NCI-H2171 treated with DMSO at 0.1 percent for 48 hours (cell line): ENCODE measurements at regions not wholly inside any gene's neighbourhood (a gene's known extent, or its start where the extent isn't known, plus 50 kb on each side); places are given as distances from the start of the nearest gene placed in this dataset.

Source experiments
- DNase-seq: peaks from one replicate; lab custom pipeline; 2025; lab: John Stamatoyannopoulos, UW

DNA sequence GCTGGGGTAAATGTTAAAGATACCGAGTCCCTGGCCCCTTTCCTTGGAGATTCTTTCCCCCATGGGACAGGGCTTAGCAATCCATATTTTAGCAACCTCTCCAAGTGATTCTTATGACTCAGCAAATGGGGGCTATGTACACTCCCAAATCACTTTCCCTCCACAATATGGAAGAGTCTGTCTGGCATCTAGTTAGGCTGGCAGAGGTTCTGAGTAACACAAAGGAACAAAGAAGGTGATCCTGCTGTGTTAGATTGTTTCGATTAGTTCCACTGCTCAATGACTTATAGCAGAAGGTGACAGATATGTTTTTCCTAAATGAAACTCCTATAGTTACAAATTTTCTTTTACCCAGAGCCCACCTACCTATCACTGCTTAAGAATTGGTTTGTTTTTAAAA lies 154.0 kb upstream of the SYT13 start:
- peak; percentile 26 for DNase-seq

DNA sequence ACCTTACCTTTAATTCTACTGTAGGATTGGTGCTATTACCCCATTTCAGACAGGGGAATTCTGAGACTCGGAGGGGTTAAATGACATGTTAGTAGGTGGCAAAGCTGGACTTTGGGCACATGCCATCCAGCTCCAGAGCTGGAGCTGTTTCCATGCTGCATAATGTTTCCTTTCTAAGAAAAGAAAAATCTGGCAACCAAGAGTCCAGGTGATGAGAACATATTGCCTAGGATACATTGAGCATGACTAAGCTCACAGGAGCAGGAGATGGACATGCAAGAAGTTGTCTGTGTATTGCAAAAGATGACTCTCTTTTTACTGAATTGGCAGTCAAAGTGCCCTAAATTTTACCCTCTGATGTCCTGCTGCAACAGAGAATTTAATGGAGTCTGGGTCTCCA lies 150.8 kb upstream of the SYT13 start:
- DNase-seq = no peak

DNA sequence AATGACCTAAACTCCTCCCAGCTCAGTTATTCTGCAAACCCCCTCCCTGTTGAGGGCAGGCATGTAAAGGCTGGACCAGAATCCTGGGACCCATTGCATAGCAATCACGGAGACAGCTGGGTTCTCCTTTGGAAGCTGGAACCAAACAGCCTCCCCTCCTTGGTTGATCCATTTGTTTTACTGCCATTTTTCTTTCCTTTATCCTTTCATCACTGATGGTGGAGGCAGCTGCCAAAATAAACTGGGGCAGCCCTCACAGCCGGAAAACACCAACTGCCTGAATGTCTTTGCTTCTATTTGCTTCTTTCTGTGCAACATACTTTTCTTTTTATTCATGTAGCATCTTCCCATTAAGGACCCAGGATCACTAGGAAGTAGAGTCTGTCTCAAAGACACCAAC lies 150.0 kb upstream of the SYT13 start:
- DNase-seq = no peak

DNA sequence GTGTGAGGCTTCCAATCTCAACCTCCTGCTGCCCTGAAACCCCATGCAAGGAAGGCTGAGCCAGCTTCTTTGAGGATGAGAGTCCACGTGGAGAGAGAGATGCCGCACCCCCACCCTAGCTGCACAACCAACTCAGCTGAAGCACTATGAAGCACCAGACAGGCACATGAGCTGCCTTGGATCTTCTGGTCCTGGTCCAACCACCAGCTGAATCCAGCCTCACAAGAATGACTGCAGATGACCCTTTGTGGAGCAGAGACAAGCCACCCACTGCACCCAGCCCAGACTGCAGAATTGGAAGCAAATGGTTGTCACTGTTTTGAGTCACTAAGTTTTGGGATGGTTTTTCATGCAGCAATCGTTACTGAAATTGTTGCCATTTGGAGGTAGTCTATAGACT lies 149.6 kb upstream of the SYT13 start:
- no peak for DNase-seq

DNA sequence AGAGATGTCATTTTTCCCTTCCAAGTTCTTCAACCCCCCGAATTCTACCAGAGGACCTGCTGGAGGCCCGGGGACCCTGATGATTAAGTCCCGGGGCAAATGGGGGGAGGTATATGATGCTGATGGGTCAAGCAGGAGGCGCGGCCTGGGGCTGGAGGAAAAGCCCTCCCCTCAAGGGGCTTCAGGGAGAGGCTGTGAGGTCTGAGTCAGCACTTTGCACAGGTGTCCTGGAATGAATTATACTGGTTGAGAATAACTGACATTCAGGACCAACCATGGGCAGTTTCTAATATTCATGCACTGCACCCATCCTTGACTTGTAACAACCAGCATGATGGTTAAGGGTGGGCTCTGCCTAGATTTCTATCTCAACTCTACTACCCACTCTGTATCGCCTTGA lies 146.8 kb upstream of the SYT13 start:
- no peak for DNase-seq

DNA sequence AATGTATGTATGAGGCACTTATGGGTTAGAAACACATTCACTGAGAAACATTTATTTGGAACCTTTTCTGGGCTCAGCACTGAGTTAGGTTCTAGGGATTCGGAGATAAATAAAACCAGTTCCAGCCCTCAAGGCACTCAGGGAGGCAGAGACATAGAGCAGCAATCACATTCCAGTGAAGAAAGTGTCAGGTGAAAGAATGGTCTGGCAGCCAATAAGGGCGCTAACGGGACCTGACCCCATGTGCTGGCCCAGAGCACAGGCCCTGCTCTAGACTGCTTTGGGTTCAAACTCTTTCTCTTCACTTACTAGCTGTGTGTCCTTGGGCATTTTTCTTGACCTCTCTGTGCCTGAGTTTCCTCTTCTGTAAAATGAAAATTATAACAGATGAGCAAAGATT lies 146.0 kb upstream of the SYT13 start:
- no peak for DNase-seq

DNA sequence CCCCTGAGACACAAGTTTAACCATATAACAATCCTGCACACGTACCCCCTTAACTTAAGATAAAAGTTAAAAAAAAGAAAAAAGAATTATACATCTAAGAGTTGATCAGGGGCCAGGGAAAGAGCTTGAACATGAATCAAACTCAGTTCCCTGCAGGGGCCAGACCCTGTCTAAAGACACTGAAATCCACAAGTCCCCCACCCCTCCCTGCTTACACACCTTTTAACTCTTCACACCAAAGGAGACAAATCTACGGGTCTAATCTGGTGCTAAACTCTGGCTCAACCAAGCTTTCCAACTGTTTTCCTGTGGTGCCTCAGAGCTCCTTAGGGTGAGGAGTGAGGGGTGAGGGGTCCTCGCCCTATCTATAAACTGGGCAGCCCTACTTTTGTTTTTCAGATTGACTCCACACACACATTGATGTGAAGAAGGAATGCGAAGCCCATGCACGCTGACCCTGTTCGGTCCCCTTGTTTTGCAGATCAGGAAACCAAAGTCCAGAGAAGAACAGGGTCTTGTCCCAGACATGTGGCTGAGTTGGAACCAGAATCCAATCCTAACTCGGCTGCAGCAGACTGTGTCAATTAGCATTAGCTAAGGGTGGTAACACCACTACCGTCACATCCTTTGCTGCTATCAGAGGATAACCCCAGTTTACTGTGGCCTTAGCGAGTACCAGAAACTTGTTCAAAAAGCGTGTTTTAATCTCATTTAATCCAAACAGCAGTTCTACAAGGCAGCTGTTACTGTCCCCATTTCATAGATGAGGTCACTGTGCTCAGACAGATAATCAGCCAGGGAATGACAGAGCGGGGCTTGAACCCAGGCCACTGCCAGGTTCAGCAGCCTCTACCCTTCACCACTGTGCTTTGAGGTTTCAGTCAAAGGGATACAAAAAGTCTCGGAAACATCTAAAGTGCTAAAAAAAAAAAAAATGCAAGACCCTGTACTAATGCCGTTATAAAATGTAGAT lies 145.2 kb upstream of the SYT13 start:
- DNase-seq = no peak

DNA sequence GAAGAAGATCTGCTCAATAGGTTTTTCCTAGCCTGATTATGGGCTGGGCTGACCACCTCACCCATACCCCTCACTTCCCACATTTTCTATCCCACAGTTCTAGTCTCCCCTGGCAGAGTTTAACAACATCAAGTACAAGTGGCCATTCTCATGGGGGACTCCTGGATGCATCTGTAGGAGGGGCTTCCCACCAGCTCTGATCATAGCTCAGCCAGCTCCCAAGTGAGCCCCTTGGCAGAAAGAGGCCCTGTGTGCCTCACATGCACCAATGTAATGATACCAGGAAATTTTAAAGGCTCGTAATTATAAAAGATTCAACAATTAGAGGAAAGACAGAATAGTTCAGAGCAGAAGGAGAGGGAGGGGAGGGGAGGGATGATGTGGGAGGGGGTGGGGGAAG lies 144.2 kb upstream of the SYT13 start:
- DNase-seq = no peak

DNA sequence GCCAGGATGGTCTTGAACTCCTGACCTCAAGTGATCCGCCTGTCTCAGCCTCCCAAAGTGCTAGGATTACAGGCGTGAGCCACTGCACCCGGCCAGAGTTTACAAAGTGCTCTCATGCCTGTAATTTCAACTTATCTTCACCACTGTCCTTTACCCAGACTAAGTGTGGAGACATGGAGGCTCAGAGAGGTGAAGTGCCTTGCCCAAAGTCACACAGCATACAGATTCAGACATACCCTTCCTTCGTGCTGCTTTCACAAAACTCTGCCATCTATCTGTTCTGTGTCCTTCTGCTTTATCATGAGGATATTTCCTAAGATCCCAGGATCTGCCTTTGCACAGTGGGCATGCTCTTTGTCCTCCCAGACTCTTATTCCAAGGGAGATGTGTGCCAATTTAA lies 143.6 kb upstream of the SYT13 start:
- DNase-seq = no peak

DNA sequence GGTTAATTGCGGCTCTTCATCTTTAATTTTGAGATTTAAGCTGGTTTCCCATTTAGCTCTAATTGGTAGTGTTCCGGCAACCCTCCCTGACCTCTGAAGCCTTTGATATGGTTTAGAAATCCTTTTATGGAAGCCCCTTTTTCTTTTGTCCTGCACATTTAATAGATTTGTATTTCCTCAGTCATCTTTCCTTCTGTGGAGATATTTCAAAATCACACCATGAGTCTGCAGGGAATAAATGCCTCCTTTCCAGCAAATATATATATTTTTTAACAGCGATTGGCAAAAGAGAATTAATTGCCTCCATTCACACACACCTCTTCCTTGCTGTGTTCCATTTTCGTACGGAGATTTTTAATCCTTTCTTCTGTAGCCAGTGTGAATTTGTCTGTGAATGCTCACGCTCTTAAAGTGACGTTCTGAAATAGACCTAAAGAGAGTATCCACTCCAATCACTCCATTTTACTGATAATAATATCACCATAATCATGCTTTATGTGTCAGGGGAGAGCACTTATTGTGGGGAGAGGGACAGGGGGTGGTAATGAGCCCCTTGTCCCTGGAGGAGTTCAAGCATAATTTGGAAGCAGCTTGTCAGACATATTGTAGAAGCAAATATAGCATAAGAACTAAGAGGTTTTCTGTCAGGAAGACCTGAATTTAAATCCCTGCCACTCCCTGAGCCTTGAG lies 142.5 kb upstream of the SYT13 start:
- no peak for DNase-seq

DNA sequence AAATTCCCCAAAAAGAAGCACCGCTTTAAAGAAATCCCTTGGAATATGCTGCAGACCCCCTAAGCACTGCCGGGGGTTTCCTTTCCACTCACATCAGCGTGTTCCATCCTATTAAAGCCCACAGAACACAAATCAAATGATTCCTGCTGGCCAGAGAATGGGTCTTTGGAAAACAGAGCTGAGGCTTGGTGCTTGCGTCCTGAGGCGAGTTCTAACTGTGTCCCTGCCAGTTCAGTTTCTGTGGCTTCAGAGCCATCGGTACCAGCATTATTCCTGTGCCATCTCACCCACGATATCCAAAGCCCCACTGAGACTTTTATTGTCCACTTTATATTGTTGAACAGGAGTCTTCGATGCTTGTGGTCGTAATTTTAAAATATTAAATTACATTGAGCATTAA lies 142.0 kb upstream of the SYT13 start:
- DNase-seq = no peak

DNA sequence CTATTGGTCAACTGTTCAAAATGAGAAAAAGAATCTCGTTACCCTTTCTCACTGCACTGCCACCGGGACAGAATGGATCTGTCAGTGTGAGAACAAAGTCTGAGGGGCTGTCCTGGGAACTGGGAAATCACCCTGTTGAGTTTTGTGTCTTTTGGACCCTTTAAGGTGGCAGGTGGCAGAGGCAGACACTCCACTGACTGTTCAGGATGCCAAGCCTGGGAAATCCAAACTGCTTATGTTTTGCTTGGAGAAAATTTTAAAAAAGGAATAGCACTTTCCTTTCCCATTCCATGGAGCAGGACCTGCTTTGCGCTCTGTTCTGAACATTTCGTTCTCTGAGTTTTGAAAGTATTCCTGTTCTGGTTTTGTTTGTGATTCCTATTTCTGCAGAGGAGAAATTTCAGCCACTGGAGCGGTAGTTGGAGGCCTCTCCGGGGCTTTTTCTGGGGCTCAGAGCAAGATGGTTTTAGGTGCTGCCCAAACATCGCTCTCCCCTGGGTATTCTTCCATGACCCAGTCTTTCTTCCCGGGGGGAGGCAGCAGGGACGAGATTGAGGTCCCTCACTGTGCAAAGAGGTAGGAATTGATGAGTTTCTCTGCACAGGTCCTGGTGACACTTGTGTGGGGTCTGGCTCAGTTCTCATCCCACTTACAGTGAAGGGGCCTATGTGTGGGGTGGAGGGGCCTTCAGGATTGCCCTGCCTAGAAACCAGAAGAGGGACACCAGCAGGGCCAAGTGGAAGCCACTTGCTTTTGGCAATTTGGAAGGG lies 138.5 kb upstream of the SYT13 start:
- DNase-seq = no peak

DNA sequence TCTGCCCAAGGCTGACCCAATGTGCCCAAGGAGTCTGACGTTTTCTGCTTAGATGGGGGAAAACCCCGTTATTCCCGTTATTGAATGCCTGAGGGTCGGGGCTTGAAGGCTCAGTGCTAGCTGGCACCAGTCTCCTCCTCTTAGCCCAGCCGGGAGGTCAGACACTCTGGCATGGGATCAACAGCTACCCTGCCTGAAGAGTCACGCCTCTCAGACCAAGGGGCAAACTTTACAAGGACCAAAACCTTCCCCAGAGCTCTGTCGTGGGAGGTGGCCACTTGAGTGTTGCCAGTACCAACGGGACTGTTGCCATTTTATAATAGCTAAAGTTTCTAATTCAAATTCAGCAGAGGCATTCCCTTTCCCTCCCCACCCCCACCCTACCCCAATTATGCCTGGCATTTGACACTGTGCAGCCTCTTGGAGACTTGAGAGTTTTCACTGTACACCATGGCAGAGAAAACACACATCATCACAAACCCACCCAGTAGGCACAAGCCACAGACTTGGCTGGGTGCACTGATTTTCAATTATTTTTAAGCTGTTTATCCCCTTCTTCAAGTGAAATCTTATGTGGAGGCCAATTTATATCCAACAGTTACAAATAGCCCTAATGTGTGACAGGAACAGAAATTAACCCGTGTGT lies 137.5 kb upstream of the SYT13 start:
- no peak for DNase-seq

DNA sequence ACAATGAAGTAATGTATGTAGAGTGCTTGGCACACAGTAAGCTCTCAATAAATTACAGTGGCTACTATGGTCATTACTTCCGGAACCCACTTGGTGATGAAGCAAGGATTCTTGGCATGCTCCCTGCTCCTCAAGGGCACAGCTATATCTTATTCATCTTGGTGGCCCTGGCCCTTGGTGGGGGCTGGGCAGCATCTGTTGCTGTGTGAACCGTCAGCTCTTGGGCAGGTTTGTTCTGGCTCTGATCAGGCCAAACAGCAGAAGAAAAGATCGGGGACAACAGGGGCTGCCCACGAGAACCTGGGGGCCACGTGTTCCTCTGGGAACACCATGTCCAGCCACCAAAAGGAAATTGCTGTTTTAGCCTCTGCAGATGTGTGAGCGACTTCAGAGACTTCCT lies 136.9 kb upstream of the SYT13 start:
- no peak for DNase-seq

DNA sequence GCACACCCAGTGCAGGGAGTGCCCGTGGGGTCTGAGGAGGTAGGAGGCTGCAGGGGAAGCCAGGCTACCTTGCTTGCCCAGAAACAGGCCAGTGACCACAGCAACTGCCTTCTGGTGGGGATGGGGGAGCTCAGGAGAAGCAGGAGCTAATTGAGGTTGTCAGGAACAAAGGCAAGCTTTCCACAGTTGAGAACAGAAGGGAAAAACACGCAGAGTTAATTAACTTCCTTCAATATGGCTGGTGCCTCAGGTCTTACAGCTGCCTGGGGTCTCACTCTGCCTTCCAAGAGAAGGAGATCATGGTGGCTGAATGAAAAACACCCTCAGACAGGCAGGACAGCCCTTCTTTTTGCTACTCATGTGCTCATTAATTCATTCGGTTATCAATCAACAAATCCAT lies 127.9 kb upstream of the SYT13 start:
- no peak for DNase-seq

DNA sequence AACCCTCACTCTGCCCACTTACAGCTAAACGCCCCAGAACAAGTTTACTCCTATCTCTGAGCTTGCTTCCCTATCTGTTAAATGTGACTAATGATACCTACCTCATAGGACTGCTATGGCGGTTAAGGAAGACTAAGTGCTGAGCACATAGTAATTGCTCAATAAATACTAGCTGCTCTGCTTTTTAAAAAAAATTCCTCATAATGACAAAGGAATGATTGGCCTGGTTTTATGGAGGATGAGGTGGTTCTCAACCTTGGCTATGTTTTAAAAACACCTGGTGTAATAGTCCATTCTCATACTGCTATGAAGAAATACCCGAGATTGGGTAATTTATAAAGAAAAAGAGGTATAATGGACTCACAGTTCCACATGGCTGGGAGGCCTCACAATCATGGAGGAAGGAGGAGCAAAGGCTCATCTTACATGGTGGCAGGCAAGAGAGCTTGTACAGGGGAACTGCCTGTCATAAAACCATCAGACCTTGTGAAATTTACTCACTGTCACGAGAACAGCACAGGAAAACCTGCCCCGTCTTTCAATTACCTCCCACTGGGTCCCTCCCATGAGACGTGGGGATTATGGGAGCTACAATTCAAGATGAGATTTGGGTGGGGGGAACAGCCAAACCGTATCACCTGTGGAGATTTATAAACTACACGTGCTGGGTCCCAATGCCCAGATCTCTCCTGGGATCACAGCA lies 127.2 kb upstream of the SYT13 start:
- peak; percentile 40 for DNase-seq

DNA sequence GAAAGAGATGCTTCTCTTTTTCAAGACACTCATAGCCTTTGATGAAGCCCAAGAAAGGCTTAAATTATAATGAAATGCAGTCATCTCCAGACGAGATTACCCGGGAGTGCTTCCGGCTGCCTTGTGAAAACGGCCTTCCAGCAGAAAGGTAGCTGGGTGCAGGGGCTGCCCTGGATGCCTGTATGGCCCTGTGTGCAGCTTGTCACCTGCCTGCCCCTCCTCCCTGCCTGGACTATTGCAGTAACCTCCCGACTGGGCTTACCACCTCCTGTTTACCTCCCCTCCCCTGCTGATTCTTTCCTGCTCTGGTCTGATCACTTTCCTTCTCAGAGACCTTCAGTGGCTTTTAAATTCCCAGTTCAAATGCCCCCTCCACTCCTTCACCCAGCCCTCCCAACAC lies 126.4 kb upstream of the SYT13 start:
- no peak for DNase-seq

DNA sequence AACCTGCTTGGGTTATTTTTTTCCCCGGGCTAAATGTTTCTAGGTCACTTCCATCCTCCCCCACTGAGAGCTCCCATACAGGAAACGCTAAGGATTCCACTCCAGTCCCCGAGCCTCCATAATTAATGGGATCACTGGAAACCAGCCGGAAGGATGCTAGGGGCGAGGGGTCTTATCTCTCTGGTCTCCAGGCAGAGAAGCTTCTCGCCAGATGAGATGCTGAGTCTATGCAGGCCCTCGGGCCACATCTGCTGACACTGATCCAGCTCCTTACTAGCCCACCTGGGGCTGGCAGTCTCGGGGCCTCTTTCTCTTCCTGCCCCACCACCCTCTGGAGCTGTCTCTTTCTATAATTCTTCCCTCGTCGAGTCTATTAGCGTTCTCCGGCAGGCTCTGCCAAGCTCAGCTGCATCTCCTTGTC lies 125.9 kb upstream of the SYT13 start:
- DNase-seq = no peak

DNA sequence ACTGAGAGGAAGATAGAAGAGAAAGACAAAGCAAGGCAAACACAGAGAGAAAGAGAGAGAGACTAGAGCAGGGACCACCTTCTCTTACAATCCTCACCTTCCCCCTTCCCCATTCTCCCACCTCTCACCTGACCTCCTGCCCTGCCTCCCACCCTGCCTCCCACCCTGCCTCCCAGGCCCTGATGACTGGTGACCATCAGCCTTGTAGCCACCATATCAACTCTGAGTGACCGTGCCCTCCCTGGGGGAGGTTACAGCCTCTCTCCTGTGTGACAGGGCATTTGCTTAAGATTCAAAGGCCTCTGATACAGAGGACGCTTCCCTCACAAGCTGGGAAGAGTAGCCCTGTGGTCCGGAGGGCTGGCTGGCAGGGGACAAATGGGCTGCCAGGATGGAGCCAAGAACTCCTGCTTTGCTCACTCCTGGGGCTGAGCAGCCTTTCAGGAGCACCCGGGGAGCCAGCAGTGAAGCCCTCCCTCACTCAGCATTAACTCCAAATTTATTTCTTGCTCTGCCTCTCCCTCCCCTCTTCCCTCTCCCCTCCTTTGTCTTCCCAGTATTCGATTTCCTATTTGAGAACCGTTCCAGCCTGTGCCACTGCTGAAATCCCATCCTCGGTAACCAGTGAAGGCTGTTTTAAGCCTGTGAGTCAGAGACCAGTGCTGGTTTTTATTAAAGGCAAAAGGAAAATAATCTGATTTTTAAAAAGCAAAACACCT lies 125.2 kb upstream of the SYT13 start:
- DNase-seq = peak; percentile 72

DNA sequence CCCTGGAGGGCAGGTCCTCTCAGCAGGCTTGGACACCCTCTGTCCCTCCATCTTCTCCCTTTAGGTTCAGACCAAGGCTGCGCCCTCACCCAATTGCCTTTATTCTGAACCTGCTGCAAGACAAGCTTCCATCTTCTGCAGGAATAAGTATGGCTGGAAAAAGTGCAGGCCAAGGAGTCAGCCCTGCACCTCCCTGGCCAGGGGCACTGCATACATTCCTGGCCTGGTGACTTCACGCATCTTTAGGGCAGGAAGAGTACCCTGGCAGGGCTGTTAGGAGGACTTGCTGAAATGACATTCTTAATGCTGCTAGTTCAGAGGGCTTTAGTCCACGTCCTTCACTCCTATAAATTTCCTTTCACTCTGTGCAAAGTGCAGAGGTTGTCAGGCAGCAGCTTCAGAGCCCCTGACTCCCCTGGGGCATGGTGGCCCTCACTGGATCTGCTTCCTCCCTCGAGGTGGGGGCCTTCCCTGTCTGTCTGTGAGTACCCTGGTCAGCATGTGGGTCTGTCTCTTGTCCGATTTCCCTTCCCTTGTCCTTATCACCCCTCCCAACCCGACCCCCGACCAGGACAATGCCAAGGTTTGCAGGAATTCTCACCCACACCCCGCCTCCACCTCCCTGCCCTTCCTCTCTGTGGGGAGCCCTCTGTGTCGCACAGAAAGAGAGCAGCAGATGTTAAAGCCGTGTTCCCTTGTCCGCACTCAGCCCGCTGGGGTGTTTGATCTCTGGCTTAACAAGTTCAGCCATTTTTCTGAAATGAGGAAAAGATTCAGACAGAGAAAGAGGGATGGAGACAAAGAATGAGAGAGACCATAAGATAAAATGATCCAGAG lies 124.5 kb upstream of the SYT13 start:
- peak; percentile 70 for DNase-seq
